ENCODE measurements at regions not wholly inside any gene's neighbourhood (a gene's known extent, or its start where the extent isn't known, plus 50 kb on each side); places are given as distances from the start of the nearest gene placed in this dataset.
"Not testable (repeated sequence)": the region's sequence is repeated elsewhere in the genome, so short reads cannot be mapped to it uniquely, and the experiment has no call there.

DNA sequence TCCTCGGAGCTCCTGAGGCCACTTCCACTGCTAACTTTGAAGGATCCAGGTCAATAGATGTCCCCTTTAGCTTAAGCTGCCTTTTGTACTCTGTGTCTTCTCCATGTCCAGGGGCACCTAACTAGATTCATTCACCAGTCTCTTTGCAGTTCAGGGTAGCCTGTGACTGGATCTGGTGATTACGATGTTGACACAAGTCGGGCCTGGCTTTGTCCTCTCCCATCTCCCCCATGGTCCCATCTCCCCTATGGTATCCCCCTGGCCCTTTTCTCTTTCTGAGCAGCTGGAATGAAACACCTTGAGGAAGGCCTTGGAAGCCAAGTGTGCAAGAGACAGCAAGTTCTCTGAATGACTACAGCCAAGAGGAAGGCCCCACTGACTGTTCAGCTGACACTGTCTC, 417.9 kb upstream of the SMIM21 start:
- no peak for DNase-seq (ENCODE audit: low read depth)

DNA sequence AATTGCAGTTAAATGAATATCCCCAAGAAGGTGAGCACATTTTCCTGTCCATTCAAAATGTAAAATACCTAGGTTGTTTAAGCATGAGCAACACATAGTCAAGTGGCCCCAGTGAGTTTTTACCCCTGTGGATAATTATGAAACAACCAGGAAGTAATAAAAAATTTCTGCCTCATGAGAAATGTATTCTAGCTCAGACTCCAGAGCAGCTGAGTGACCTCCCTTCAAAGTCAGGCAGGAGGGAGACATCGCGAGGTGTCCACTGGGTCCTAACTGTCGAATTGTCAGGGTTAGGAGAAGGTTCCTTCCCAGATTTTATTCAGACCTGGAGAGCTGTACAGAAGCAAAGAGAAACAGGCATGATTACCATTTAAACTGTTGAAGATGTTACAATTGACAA, 416.6 kb upstream of the SMIM21 start:
- no peak for DNase-seq (ENCODE audit: low read depth)

DNA sequence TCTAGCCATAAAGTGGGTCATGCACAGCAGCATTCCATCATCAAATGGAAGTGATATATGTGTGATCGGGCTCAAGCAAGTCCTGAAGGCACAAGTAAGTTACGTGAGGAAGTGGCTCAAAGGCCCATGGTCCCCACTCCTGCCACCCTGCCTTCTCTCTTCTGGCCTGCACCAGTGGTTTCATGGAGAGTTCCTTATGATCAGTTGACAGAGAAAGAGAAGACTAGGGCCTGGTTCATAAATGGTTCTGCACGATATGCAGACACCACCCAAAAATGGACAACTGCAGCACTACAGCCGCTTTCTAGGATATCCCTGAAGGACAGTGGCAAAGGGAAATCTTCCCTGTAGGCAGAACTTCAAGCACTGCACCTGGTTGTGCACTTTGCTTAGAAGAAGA, 412.6 kb upstream of the SMIM21 start:
- DNase-seq (ENCODE audit: low read depth), result no peak

DNA sequence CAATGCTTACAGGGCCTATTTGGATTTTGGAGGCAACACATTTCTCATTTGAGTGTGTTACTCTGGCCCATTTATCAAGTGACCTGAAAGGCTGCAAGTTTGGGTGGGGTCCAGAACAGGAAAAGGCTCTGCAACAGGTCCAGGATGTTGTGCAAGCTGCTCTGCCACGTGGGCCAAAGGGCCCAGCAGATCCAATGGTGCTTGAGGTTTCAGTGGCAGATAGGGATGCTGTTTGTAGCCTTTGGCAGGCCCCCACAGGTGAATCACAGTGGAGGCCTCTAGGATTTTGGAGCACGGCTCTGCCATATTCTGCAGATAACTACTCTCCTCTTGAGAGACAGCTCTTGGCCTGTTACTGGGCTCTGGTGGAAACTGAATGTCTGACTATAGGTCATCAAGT, 412.2 kb upstream of the SMIM21 start:
- not testable (repeated sequence) for DNase-seq (ENCODE audit: low read depth)

DNA sequence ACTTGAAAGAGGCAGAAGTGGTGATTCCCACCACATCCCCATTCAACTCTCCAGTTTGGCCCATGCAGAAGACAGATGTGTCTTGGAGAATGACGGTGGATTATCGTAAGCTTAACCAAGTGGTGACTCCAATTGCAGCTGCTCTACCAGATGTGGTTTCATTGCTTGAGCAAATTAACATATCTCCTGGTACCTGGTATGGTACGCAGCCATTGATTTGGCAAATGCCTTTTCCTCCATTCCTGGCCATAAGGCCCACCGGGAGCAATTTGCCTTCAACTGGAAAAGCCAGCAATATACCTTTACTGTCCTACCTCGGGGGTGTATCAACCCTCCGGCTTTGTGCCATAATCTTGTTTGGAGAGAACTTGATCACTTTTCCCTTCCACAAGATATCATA, 411.5 kb upstream of the SMIM21 start:
- DNase-seq (ENCODE audit: low read depth), result no peak

DNA sequence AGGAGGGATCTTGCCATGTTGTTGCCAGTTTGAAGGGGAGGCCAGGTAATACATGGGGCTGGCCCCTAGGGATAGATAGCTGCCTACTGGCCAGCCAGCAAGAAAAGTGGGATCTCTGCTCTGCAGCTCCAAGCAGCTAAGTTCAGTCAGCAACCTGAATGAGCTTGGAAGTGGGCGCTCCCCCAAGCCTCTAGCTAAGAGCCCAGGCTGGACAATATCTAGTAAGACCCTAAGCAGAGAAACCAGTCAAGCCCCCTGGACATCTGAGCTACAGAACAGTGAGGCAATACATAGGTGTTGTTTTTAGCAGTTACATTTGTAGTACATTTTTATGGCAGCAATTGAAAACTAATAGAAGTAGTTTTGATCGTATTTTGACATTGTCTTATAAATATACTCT, 409.8 kb upstream of the SMIM21 start:
- DNase-seq (ENCODE audit: low read depth), result no peak

DNA sequence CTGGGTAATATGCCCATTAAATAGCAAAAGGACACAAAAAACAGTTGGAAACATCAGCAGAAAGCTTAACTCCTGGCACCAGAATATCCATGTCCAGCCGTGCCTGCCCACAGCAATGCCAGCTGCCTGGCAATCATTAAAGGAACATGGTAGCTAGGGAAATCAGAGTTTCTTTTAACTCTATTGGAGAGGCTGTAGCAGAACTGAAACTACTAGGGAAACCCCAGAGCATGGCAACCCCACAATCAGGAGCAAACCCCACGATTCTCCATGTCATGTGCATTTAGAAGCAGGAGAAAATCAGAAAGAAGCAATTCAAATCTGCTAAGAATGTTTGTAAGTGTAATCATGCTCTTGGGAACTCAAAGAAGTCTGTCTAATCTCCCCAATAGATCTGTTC, 409.0 kb upstream of the SMIM21 start:
- DNase-seq (ENCODE audit: low read depth), result no peak

DNA sequence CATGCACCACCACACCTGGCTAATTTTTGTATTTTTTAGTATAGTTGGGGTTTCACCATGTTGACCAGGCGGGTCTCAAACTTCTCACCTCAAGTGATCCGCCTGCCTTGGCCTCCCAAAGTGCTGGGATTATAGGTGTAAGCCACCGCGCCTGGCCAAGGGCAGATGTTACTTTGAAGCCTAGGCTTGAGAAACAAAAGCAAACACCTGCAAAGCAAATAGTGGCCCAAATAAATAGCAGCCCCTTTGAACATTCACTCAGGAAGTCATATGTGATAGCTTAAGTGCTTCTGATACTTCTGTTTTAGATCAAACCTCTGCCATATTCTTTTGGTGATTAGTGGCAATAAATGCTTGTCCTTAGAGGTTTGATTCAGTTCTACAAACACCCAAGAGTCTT, 404.5 kb upstream of the SMIM21 start:
- no peak for DNase-seq (ENCODE audit: low read depth)

DNA sequence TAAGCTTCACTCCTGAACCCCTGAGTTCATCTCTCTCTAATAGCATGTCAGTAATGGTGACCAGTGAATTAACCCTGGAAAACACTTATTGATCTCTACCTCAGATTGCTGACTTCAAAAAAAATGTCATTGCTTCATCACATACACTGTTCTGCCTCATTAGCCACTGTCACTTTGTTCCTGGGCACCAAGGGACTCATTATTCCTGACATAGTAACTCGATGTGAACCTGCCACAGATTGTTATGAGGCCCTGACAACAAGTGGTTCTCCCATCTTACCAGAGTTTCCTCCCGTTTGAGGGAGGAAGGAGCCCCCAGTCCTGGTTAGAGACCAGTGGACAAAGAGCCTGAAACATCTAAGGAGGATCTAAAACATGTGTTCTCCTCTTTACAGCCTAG, 403.3 kb upstream of the SMIM21 start:
- DNase-seq (ENCODE audit: low read depth), result no peak

DNA sequence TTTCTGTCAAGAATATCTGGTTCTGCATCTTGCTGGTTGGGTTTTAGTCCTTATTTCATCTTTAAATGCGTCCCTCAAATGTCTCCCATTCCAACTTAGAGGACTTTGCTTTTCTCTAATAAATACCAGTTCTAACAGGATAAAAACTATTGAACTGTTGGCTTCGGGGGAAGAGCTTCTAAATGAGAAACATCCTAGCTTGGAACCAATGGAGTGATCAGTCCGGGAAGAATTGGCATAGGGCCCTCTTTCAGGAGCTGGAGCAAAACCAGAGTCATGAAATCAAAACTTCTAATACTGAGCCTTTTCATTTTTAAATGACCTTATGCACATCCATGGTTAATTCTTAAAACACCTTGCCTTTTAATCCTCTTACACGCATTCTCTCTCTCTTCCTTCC, 401.6 kb upstream of the SMIM21 start:
- DNase-seq (ENCODE audit: low read depth), result no peak

DNA sequence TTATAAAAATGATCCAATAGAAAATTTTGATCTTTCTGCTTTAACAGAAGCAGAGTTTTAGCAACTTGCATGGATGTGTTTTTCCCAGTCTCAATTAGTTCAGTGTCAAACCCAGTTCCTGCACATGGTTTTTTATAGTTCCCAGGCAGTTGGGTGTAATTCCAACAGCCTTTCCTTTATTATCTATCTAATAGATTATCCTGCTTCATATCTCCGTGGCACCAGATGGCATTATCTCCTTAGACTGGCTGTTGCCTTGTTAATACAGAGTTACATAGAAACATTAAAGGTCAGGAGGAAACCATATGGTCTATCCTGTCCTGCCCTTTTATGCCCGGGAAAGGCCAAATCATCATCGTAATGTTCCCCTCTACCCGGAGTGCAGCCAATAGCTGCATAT, 400.9 kb upstream of the SMIM21 start:
- DNase-seq (ENCODE audit: low read depth), result no peak

DNA sequence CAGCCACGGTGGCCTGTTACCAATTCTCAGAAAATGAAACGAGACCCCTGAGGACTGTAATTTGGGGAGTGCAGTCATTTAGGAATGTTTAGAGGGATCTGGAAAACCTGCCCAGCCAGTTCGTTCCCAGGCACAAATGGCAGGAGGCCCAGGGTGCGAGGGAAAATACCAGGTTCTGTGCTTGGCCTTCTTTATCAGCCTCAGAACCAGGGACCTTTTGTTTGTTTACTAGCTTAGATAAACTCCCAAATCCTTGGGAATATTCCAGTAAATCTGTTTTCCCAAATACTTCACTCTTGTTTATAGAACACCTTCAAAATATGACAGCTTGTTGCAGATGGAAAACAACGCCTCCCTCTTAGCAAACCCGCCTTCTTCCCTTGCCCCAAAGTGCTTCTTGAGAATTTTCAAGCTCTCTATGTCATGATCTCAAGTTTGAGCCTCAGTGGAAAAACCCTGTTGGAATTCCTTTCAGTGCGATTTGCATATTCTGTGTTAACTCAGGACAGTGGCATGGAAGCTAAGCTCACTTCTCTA, 400.3 kb upstream of the SMIM21 start:
- DNase-seq (ENCODE audit: low read depth), result no peak

DNA sequence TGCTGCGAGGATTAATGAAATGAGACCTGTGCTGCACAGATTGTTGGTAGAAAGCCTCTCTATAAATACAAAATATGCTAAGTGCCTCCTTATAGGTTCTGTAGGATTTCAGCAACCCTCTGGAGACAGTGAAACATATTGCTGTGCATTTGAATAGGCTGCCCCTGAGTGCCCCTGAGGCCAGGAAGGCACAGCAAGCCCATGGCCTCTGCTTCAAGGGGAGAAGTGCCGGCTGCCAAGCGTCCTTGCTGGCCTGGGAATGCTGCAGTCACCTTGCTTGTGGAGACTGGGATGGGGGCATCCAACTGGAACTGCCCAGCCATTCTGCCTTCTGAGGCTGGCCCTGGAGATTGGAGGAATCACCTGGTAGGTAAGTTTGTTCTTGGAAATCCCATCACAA, 397.2 kb upstream of the SMIM21 start:
- no peak for DNase-seq (ENCODE audit: low read depth)

DNA sequence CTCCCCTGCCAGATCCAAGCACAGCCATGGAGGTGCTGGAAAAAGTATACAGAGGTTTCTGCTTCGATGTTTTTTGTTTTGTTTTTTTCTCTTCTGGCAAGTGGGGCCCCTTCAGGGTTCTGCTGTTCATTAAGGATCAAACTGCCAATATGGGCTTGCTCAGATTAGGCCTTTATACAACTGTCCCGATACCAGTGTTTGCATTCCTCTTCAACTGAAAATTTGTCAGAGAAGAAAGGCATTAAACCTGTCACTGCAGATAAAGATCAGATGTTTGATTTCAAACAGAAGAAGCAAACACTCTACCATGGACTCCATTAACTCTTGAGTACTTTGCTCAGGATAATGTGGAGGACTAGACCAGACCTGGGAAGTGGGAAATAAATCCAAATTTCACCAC, 396.0 kb upstream of the SMIM21 start:
- no peak for DNase-seq (ENCODE audit: low read depth)

DNA sequence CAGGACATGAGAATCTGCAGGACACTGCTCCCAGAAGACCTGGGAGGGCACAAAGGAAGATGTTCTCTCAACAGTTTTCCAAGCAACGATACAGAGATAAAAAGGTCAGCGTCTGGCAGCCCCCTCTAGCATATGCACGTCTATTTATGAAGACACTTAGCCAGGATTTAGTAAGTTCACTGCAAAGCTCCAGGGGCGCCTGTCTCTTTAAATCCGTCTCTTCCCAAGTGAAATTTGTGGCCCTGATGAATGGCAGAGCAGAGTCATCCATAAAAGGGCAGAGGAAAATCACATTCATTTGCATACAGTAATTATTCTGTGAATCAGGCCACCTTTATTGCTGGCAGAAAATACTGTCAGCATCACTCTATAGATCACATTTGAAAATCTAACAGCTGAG, 390.9 kb upstream of the SMIM21 start:
- DNase-seq (ENCODE audit: low read depth), result no peak

DNA sequence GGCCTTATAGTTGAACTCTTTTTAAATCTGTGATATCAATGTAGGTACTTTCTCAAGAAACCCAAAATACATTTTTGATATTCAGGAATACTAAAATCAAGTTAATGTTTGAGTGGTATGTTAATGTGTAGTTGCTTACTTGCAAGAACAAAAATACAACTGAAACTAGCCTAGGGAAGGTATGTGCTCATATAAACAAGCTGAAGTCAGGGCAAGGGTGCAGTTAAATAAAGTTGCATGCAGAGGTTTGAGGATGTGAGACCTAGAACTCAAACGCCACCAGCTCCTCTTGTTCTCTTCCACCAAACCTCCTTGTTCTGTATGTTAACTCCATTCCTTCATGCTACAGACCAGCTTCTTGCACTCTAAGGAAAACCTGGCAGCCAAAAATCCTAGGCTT, 388.3 kb upstream of the SMIM21 start:
- no peak for DNase-seq (ENCODE audit: low read depth)

DNA sequence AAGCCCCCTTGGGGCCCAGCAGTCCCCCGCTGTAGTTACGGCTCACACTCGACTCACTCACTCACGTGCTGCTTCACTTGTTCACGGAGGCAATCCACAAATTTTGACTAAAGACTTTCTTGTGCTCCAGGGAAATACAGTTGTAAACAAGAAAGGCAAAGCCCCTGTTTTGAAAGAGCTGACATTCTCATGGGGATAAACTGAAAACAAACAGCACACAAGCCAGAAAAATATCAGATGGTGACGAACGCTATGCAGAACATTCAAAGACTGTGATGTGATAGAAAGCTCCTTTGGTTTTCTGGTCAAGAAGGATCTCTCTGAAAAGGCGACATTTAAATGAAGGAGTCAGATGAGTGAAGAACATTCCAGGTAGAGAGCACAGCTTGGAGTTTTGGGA, 385.3 kb upstream of the SMIM21 start:
- no peak for DNase-seq (ENCODE audit: low read depth)

DNA sequence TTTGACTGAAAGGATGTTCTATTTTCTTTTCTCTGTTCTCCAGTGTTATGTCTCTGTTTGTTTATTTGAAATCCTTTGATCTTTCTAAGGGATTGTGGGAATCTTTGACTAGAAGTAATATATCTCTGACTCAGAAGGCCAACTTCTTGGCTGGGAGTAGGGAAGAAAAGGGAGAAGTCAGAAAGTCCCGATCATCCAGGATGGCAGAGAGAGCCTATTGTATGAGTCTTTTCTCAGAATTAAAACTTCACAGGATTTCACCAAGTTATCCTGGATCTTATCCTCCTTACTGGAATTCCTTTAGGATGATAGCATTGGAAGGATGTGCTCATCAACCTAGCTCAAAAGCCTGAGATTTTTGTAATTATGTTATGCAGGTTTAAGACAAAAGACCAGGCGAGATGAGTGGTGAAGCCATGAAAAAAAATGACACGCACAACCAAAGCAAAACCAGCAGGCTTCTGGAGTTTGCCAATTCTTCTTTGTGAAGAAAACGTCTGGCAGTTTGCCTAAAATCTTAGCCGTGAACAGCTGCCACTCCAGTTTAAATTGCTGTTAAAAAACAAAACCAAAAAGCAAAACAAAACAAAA, 383.6 kb upstream of the SMIM21 start:
- DNase-seq (ENCODE audit: low read depth), result no peak

DNA sequence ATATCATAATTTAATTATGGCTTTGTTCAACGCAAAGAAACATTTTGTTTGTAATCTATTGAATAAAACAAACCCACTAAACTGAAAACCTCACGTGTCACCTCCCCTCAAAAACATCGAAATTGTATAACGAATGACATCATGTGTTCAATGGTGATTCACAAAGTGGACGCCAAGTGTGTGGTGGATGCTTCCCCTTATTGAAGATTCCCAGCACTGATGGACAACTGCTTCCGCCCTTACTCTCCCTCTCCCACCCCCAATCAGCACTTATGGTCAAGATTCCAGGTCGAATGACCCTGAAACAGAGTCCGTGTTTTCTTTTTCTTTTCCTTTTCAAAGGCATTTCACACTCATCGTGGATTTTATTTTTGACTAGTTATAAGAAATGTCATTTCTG, 383.0 kb upstream of the SMIM21 start:
- no peak for DNase-seq (ENCODE audit: low read depth)

DNA sequence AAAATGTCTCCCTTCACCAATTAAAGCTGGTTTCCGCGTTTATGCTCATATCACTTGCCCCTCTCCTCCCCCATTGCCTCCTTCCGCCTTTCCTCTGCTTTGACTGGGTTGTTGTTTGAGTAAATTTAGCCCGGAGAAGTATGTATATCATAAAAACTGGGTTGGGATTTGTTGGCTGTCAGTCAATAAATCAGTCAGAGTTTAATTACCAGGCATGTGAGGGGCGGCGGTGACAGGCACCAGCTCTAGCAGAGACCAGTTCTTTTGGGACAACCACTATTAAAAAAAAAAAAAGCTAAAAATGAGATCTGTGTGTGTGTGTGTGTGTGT, 382.4 kb upstream of the SMIM21 start:
- no peak for DNase-seq (ENCODE audit: low read depth)

DNA sequence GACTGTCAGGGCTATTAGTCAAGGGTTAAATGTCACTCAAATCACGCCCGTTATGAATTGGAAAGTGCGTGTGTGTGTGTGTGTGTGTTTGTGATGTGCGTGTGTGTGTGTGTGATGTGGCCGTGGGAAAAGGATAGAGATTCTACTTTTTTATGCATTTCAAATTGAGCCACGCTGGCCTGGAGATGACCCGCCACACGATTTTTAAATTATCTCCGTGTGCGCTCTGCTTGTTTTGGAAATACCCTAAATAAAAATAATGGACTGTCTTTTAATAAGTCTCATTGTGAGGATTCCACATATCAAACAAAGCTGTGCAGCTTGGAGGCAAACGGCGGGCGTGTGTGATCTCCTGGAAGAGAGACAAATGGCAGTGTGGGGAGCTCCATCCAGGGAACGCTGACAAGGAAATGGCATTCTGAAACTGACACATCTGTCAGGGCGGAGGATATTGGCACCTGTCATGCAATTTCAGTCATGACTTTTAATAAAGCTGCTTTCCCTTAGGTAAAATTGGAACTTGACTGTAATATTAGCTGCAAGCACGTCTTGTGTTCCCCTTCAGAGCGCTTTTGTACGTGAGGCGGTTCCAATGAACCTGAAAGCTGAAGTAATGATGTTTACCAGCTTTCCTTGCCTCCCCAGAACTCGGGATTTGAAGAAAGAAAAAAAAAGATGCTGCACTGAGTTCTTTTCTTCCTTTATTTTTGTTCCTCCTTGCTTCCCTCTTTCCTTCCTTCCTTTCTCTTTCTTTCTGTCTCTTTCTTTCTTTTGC, 381.8 kb upstream of the SMIM21 start:
- no peak for DNase-seq (ENCODE audit: low read depth)

DNA sequence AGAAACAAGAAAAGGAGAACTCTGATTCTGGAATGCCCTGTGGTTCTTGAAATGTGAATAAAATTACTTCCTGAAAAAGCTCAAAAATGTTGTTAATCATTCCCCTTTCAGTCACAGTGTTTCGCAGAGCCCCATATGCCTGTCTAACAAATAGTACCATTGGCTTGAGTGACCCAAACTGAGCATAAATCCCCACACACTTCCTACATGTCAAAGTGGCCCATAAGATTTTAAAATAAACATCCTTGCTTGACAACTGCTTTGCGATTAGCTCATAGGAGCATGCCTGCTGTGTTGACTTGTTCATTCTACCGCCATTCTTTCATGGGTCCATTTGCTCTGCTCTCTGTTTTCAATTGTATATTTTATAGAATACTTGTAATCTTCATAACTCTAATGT, 377.8 kb upstream of the SMIM21 start:
- DNase-seq (ENCODE audit: low read depth), result no peak

DNA sequence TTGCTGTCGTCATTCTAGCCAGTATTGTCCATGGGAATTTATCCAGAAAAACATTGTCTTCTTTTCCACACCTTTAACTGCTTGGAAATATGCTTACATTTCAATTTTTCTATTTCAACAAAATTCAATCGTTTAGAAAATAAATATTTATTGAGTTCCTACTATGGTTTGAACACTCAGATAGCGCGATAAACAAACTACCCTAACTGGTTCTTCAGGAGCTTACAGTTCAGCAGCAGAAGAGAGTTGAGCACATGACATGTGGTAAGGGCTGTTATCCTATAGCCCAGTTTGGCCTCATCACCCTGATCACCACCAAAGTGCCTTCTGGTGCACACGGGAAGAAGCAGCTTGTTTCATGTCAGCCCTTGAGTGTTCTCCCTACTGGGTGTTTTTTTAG, 375.2 kb upstream of the SMIM21 start:
- DNase-seq (ENCODE audit: low read depth), result no peak

DNA sequence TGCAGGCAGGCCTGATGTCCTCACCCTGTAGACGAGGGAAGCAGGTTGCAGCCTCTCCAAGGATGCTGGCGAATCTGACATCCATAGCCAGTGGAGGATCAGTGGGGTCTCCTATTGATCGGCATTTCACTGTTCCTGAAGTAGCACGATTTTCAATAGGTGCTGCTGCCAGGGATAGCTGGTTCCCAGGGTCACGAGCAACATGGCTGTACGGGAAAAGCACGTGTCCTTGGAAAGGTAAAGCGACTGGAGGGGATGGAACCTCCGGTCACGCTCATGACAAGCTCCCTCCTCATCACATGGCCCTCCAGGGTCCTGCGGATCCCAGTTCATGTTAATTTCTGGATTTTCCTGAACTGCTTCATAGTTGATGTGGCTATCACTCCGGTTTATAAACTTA, 373.7 kb upstream of the SMIM21 start:
- DNase-seq (ENCODE audit: low read depth), result no peak

All from stromal cell of bone marrow (primary cell).